GM23338 (cell line): ENCODE measurements at regions not wholly inside any gene's neighbourhood (a gene's known extent, or its start where the extent isn't known, plus 50 kb on each side); places are given as distances from the start of the nearest gene placed in this dataset.

Experiments
- ATAC-seq: fragments of 200-7000 bp; cut with Tn5 transposase; 3 replicates; pipeline ENCODE4 v1.9.1; 2020
- DNase-seq: peaks from one replicate; pipeline ENCODE4 v3.0.0-alpha.2; 2015; ENCODE audit warnings: low spot score
- H2AFZ ChIP-seq: fragments of 200-600 bp; sonication (generic); 2 replicates; pipeline ENCODE4 v1.8.0; 2016; ENCODE audit warnings: antibody characterized with exemption, mild to moderate bottlenecking, moderate library complexity
- H3F3A ChIP-seq: fragments of 200-600 bp; sonication (generic); replicated peaks from 2 replicates; pipeline ENCODE4 v1.8.0; 2017; ENCODE audit warnings: antibody characterized with exemption, mixed run types, low read depth
- H3K27ac ChIP-seq: fragments of 200-600 bp; sonication (generic); 2 replicates; pipeline ENCODE4 v1.6.1; 2016; ENCODE audit warnings: low read depth
- H3K27me3 ChIP-seq: fragments of 200-600 bp; sonication (generic); 2 replicates; pipeline ENCODE4 v1.8.0; 2016; ENCODE audit warnings: mild to moderate bottlenecking, mixed run types, moderate library complexity; ENCODE audit not compliant: insufficient read depth
- H3K36me3 ChIP-seq: fragments of 200-600 bp; sonication (generic); 2 replicates; pipeline ENCODE4 v1.8.0; 2016; ENCODE audit warnings: mild to moderate bottlenecking; ENCODE audit not compliant: insufficient read depth
- H3K4me1 ChIP-seq: fragments of 200-600 bp; sonication (generic); 2 replicates; pipeline ENCODE4 v1.8.0; 2016; ENCODE audit warnings: mild to moderate bottlenecking, moderate library complexity; ENCODE audit not compliant: insufficient read depth
- H3K4me2 ChIP-seq: fragments of 200-600 bp; sonication (generic); 2 replicates; pipeline ENCODE4 v1.7.1; 2017; ENCODE audit warnings: mixed run types
- H3K4me3 ChIP-seq: fragments of 200-600 bp; sonication (generic); 2 replicates; pipeline ENCODE4 v1.6.1; 2016; ENCODE audit warnings: mixed run types
- H3K79me2 ChIP-seq: fragments of 200-600 bp; sonication (generic); replicated peaks from 2 replicates; pipeline ENCODE4 v1.8.0; 2017; ENCODE audit warnings: mild to moderate bottlenecking; ENCODE audit not compliant: insufficient read depth
- H3K9me2 ChIP-seq: fragments of 200-600 bp; sonication (generic); 2 replicates; pipeline ENCODE4 v1.8.0; 2017; ENCODE audit not compliant: insufficient read depth
- H4K20me1 ChIP-seq: fragments of 200-600 bp; sonication (generic); replicated peaks from 2 replicates; pipeline ENCODE4 v1.8.0; 2017; ENCODE audit warnings: mild to moderate bottlenecking; ENCODE audit not compliant: insufficient read depth
- H3K27ac Mint-ChIP-seq: 2 replicates; pipeline ENCODE4 v1.8.0; 2020; ENCODE audit warnings: inconsistent platforms, mild to moderate bottlenecking, moderate library complexity, mixed read lengths
- H3K27me3 Mint-ChIP-seq: 3 replicates; pipeline ENCODE4 v1.8.0; 2022; ENCODE audit warnings: low read depth, mild to moderate bottlenecking, moderate library complexity, mixed read lengths, inconsistent platforms; ENCODE audit not compliant: insufficient read depth, poor library complexity
- H3K36me3 Mint-ChIP-seq: 3 replicates; pipeline ENCODE4 v1.8.0; 2021; ENCODE audit warnings: low read depth, mild to moderate bottlenecking, inconsistent platforms, moderate library complexity, mixed read lengths
- H3K4me1 Mint-ChIP-seq: 3 replicates; pipeline ENCODE4 v1.8.0; 2020; ENCODE audit warnings: mild to moderate bottlenecking, inconsistent platforms, mixed read lengths
- H3K4me3 Mint-ChIP-seq: 3 replicates; pipeline ENCODE4 v1.8.0; 2021; ENCODE audit warnings: moderate library complexity, mild to moderate bottlenecking, inconsistent platforms, mixed read lengths
- H3K9me3 Mint-ChIP-seq: 3 replicates; pipeline ENCODE4 v1.8.0; 2020; ENCODE audit warnings: moderate library complexity, mild to moderate bottlenecking, inconsistent platforms, mixed read lengths
- CREB1 ChIP-seq: fragments of 250-450 bp; sonication (Bioruptor Pico); IDR thresholded peaks from 2 replicates; pipeline ENCODE4 v1.5.0; 2020; ENCODE audit warnings: low read depth, mild to moderate bottlenecking, moderate library complexity
- CTCF ChIP-seq, 2 experiments: fragments of 200-600 bp in 1 of 2; sonication (generic) in 1 of 2; conservative IDR thresholded peaks; 2 replicates each; pipeline versions ENCODE4 v1.5.1 to v1.6.1; 2016 to 2017; ENCODE audit warnings: antibody characterized with exemption in 2 of 2, low read depth in 2 of 2, mild to moderate bottlenecking in 2 of 2, moderate library complexity in 1 of 2
- EZH2phosphoT487 ChIP-seq: fragments of 200-600 bp; sonication (generic); IDR thresholded peaks from one replicate; pipeline ENCODE4 v1.8.1; 2018; ENCODE audit warnings: antibody characterized with exemption; ENCODE audit not compliant: unreplicated experiment
- JUNB ChIP-seq: IDR thresholded peaks from one replicate; pipeline ENCODE4 v1.6.1; 2016; ENCODE audit warnings: antibody characterized with exemption; ENCODE audit not compliant: unreplicated experiment
- REST ChIP-seq: IDR thresholded peaks from one replicate; pipeline ENCODE4 v1.6.1; 2018; ENCODE audit warnings: antibody characterized with exemption; ENCODE audit not compliant: unreplicated experiment
- ZNF331 ChIP-seq: fragments of 250-450 bp; sonication (Bioruptor Pico); IDR thresholded peaks from 2 replicates; pipeline ENCODE4 v1.5.0; 2020; ENCODE audit warnings: low read depth, mild to moderate bottlenecking, moderate library complexity
- ZNF462 ChIP-seq: fragments of 250-450 bp; sonication (Bioruptor Pico); IDR thresholded peaks from 2 replicates; pipeline ENCODE4 v1.5.0; 2020; ENCODE audit warnings: mild to moderate bottlenecking, moderate library complexity

GRCh38 chr4:4923201-4923600 is 63.7 kb downstream of the MSX1 start:
- no peak overlapping the region for H3K4me3 Mint-ChIP-seq
- no peak overlapping the region for H3K27ac Mint-ChIP-seq
- Histone ChIP-seq H4K20me1 (no peaks in the 10 kb centered on the region), H3F3A (no peaks in the 10 kb centered on the region), H3K79me2 (no peaks in the 10 kb centered on the region), H3K4me2 (no peak overlapping the region), H3K4me3 (no peak overlapping the region), H3K27ac (no peak overlapping the region), H3K27me3 (no peaks in the 10 kb centered on the region), H3K9me2 (no peaks in the 10 kb centered on the region), H3K4me1 (no peaks in the 10 kb centered on the region), H2AFZ (no peak overlapping the region), H3K36me3 (no peaks in the 10 kb centered on the region)
- no peaks in the 10 kb centered on the region for H3K36me3 Mint-ChIP-seq
- no peak for ATAC-seq
- H3K4me1 Mint-ChIP-seq = no peaks in the 10 kb centered on the region
- peaks cover 9% of the 10 kb centered on the region for H3K9me3 Mint-ChIP-seq
- H3K27me3 Mint-ChIP-seq = peaks cover 7% of the 10 kb centered on the region
- TF ChIP-seq JUNB (no peak), EZH2phosphoT487 (no peak), ZNF331 (CRISPR knock-in tag) (no peak), ZNF462 (CRISPR knock-in tag) (no peak), CREB1 (CRISPR knock-in tag) (no peak), REST (no peak), CTCF (conservative IDR thresholded peaks at IDR 0.05; ENCODE audit: low read depth in 2 of 2) (no peak)
- no peak for DNase-seq
